A172 (cell line): ENCODE measurements at regions not wholly inside any gene's neighbourhood (a gene's known extent, or its start where the extent isn't known, plus 50 kb on each side); places are given as distances from the start of the nearest gene placed in this dataset.

Experiments used
- DNase-seq: peaks from one replicate; pipeline ENCODE4 v3.0.0-alpha.2; 2015; ENCODE audit warnings: low spot score

DNA sequence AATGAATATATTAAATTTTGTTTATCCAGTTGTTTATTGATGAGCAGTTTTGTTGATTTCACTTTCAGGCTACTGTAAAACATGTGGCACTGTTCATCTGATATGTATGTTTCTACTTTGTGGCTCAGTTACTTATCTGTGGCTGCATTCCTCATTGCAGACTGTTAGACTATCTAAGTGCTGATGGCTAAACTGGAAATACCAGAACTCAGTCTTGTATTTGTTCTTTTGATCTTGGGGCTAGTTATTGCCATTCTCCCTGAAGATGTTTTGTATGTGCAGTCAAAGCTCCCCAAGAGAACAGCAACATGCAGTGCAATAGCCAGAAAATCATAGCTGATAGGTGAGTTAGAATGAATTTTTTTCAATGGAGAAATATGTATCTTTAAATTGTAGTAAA lies 162.2 kb downstream of the GADD45G start:
- DNase-seq, result no peak

DNA sequence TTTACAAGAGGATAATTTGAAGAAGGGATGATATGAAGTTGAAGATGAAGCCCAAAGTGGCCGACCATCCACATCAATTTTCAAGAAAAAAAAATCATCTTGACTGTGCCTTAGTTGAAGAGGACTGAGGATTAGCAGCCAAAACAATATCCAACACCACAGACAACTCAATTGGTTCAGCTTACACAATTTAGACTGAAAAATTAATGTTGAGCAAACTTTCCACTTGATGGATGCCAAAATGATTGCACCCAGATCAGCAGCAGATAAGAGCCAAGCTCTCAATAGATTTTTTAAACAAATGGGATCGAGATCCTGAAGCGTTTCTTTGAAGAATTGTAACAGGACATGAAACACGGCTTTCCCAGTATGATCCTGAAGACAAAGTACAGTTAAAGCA lies 163.2 kb downstream of the GADD45G start:
- DNase-seq, result no peak

DNA sequence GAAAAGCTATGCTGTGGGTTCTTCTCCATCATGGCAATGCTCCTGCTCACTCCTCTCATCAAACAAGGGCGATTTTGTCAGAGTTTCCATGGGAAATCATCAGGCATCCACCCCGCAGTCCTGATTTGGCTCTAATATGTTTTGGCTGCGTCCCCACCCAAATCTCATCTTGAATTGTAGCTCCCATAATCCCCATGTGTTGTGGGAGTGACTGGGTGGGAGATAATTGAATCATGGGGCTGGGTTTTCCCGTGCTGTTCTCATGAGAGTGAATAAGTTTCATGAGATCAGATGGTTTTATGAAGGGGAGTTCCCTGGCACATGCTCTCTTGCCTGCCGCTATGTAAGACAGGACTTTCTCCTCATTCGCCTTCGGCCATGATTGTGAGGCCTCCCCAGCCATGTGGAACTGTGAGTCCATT lies 163.8 kb downstream of the GADD45G start:
- no peak for DNase-seq

DNA sequence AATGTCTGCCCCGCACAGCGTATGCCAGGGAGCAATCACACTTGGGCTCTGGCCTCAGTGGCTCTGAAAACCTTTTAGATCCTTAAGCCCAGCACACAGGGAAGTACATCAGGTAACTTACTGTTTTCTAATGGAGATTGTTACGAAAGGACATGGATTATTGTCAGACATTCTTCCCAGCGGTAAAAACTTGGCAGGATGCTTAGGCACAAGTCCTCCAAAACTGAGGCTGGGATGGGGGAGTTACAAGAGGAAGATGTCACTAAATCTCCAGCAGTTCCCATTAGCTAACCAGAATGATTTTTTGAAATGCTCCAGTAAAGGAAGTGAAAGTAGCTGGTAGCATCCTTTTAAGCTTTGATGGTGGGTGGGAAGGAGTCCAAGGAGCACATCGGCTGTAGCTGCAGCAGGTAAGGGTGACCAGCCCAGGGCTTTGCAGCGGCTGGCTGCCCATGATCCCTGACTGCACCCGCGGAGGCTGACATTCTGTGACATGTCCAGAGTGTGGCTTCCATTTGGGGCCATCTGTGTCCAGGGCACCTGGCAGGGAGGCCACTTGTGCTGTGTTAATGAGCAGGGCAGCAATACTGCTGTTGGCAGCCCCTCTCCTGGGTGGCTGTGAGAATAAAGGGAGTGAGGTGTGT lies 165.8 kb downstream of the GADD45G start:
- no peak for DNase-seq

GRCh38 chr9:89771205-89771604 lies 166.4 kb downstream of the GADD45G start:
- no peak for DNase-seq

- DNase-seq, result no peak
Measured at GRCh38 chr9:89773170-89773569, 168.4 kb downstream of the GADD45G start.

GRCh38 chr9:89774858-89775370 lies 170.1 kb downstream of the GADD45G start:
- DNase-seq, result no peak

- DNase-seq, result no peak
Measured at GRCh38 chr9:89775641-89776040, 170.8 kb downstream of the GADD45G start.

DNA sequence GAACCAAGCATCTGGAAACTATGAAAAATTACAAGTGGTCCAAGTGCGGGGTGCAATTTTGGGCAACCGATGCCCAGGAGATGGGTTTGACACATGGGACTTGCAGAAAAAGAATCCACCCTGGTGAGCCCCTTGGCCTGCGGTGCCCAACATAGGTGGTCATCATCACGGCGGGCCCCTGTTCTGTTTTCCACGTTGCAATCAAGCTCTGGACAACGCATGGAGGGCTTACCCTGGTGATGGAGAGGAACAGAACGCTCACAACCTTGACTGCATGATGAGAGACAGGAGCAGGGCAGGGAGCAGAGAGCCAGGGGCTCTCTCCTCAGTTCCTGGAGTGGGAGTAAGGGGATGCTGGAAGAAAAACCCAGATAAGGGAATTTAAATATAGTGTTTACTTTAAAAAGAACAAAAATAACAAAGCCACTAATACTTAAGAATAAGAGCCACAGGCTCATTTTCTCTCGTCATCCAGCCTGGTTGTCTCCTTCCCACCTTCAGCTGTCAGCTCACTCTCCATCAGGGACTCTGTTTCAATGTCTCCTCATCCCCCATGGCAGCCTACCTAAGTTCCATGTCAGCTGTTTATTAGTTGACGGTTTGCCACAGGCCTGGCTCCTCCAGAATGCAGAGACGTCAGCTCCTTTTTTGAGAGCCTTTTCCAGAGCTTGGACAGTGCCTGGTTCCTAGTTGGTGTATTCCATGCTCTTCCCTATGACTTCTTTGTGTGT lies 172.1 kb downstream of the GADD45G start:
- DNase-seq, result no peak

DNA sequence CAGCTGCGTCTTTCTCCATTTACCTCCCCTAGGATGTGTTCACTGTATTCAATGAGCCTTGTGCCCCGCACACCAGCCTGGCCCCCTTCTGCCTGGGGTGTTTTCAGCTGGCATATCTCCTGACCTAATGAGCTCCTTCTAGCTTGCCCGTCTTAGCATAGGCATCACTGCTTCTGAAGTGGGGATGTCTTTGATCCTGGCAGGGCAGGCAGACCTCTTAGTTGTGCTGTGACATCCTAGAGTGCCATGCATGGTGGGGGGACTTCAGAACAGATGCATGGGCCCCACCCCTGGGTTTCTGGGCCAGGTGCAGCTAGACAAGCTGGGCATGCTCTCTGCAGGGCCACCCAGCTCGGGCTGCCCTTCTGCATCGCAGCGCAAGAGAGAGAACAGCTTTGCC lies 172.7 kb downstream of the GADD45G start:
- no peak for DNase-seq

DNA sequence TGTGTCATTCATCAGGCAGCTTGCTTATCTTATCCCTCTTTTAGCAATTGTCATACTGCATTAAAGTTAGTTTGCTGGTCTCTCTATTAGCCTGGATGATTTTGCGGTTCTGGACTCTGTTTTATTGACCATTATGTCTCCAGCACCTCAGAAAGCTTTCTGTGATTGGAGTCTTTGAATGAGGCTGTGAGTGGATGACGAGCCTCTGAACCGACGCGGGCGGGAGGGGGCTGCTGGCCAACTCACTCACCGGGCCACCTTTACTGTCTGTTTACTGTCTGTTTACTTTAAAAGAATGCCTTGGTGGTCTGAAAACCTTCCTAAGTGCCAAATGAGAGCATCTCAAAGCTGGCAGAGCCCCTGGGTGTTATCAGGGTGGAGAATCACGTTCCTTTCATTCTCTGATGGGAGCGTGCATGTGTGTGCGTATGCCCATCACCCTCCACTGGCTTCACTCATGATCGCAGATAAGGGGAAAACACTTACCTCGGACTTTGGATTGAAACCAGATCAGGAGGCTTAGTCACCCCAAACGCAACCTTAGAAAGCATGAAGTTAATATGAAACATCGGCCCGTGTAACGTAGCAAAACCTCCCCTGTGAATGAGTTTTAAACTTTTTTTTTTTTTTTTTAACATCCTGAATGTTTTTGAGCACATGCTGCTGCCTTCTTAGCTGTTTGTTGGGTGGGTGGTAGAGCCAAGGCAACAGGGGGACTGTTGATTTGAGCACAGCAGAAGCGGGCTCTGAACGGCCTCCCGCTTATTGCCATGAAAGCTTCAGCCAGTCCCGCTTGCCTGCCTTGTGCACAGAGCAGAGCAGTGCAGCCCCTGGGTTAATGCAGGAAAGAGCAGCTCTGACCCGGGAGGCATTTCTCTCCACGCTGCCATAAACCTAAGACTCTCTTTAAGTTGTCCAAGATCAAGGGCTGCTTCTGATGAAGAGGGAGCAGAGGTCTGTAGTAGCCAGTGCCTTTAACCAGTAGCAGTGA lies 173.6 kb downstream of the GADD45G start:
- DNase-seq, result no peak

GRCh38 chr9:89779405-89780203 lies 174.8 kb downstream of the GADD45G start:
- no peak for DNase-seq

- no peak for DNase-seq
Measured at GRCh38 chr9:89780959-89781358, 176.1 kb downstream of the GADD45G start.

DNA sequence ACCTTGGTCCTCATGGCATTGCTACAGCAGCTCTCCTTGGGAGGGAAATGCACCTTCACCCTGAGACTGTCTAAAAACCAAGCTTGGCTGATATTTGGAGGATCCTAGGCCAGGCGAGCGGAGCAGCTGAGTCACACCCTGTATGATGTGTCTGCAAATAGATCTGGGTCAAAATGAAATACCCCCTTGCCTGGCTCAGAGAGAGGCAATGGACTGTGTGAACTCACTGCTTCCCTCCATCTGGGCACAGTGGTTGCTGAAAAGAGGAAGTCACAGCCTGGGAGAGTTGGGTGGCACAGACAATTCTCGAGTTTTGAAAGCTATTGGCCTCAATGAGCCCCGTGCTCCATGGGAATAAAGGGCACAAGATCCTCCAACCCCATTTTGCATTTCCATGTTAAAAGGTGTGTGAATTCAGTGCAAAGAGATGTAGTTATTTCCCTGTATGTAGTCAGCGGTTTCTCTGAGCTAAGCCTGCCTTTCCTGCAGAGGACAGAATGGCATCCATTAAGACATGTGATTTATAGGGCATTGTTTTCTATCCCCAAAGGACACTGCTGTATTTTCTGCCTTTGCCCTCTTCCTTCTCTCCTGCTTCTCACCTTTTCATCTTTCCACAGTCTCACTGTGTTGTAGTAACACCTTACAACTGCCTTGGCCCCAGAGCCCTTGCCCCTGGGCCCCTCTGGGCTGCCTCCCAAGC lies 177.2 kb downstream of the GADD45G start:
- DNase-seq, result no peak

- DNase-seq, result no peak
Measured at GRCh38 chr9:89786655-89787054, 181.8 kb downstream of the GADD45G start.

- no peak for DNase-seq
Measured at GRCh38 chr9:89787595-89787994, 182.8 kb downstream of the GADD45G start.

DNA sequence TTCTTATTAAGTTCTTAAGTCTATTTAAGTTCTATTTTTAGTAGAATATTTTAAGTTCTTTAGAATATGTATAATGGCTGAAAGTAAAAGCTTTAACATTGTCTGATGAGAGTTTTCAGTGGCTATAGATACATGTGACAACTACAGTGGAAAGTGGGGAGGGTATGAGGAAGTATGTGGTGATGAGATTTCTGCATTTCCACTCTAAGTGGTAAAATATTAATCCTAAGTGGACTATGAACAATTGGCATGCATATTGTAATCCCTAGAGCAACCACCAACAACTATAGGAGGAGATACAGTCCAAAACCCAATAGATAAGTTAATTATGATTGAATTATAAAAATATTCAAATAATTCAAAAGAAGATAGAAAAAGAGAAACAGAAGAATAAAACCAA lies 183.6 kb downstream of the GADD45G start:
- no peak for DNase-seq

- no peak for DNase-seq
Measured at GRCh38 chr9:89789922-89790510, 185.2 kb downstream of the GADD45G start.

DNA sequence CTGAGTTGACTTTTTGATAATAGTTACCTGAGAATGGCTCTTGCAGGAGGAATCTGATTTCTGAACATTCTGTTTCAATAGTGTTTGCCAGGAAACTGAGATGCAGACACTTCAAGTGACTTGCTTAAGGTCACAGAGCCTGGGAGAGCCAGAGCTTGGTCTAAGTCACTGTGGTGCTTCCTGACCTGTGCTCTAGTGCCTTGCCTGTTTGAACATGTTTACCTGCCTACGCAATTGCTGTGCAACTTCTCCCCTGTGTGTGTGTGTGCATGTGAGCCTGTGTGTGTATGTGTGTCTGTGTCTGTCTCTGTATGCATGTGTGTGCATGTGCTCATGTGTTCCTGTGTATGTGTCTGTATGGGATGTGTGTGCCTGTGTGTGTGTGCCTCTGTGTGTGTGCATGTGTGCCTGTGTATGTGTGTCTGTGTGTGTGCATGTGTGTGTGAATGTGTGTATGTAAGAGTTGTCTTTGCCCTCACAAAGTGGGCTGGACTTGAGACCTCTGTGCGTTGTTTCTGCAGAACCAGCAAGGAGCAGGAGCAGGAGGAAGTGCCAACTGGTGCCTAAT lies 185.8 kb downstream of the GADD45G start:
- no peak for DNase-seq

GRCh38 chr9:89791754-89792153 lies 186.9 kb downstream of the GADD45G start:
- no peak for DNase-seq
